ENCODE measurements at regions not wholly inside any gene's neighbourhood (a gene's known extent, or its start where the extent isn't known, plus 50 kb on each side); places are given as distances from the start of the nearest gene placed in this dataset.

DNA sequence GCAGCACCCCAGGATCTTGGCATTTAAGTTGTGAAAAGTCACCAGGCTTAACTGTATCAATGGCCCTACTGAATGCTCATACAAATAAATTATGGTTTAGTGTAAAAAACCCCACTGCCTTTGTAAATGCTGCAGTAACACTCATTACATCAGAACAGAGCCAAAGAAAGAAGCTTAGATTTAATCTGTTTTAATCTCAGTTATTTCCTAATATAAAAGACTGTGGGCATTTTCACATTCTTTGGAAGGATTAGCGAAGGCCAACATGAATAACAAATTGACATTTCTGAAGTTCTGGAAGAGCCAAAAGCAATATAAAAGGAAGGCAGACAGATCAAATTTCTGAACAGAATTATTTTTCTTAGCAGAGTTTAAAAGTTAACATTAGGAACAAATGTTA, 140.0 kb upstream of the HCCS start:
- TF ChIP-seq POLR2A (IDR thresholded peaks at IDR 0.05) (no peak), EP300 (IDR thresholded peaks at IDR 0.05) (no peak)
